ENCODE measurements at regions not wholly inside any gene's neighbourhood (a gene's known extent, or its start where the extent isn't known, plus 50 kb on each side); places are given as distances from the start of the nearest gene placed in this dataset.
"Not testable (repeated sequence)": the region's sequence is repeated elsewhere in the genome, so short reads cannot be mapped to it uniquely, and the experiment has no call there.

DNA sequence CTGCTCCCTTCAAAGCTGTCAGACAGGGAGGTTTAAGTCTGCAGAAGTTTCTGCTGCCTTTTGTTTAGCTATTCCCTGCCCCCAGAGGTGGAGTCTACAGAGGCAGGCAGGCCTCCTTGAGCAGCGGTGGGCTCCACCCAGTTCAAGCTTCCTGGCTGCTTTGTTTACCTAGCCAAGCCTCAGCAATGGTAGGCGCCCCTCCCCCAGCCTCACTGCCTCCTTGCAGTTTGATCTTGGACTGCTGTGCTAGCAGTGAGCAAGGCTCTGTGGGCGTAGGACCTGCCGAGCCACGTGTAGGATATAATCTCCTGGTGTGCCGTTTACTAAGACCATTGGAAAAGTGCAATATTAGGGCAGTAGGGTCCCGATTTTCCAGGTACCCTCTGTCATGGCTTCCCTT, 707.1 kb upstream of the POM121L12 start:
- DNase-seq, result not testable (repeated sequence)

DNA sequence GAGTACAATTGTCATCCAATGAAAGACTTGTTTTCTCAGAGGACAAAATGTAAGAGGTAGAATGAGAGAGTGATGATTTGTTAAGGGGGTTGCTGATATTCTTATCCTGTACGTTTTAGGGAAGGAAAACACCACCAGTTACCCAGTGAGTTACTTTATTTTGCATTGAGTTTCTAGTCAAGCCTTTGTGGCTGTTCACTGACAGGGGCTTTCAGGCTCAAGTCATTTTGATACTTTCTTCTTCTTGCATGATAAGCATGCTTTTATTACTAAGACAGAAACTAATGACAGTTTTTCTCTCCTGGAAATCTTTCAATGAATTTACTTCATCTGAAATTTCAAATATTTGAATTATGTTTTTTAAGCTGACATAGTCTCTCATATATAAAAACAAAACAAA, 710.2 kb upstream of the POM121L12 start:
- DNase-seq, result no peak

DNA sequence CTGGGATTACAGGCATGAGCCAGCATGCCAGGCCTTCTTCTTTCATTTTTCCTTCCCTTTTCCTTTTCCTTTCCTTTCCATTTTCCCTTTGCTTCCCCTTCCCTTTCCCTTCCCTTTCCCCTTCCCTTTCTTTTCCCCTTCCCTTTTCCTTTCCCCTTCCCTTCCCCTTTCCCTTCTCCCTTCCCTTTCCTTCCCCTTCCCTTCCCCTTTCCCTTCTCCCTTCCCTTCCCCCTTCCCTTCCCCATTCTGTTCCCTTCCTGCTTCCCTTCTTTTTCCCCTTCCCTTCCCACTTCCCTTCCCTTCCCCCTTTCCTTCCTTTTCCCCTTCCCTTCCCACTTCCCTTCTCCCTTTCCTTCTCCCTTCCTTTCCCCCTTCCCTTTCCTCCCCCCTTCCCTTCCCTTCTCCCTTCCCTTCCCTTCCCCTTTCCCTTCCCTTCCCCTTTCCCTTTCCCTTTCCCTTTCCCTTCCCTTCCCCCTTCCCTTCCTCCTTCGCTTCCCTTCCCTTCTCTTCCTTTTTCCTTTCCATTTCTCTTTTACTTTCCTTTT, 712.2 kb upstream of the POM121L12 start:
- no peak for DNase-seq

DNA sequence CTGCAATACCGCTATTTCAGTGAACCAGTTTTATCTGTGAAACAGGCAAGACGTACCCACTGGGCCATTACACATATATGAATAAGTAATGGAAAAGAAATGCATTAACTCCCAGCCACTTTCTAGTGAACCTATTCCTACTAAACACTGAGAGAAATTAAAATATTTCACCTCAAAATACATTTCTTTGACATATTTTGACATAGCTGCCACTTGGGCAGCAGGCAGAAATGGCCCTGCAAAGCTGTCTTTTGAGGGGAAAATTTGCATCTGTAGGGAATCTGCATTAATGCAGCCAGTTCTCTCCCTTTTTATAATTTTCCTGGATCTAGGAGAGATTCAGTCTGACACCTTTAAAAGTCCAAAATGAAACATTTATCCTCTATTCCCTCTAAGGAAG, 714.8 kb upstream of the POM121L12 start:
- DNase-seq, result no peak

DNA sequence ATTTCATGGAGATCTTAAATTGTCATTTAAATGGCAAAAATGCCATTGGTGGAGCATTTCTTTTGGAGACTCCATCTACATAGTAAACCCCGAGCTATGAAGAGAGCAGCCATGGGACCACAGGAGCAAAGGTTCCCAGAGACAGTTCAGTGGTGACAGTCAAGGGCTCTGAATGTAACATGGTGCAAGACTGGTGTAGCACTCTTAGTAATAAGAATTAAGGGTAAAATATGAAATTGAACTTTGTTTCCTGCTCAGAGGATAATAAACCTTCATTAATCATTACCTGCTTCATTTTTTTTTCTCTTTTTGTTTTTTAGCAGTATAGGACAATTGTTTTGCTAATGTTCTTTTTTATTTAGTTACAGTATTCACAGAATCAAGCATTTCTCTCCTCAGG, 717.5 kb upstream of the POM121L12 start:
- DNase-seq, result no peak

DNA sequence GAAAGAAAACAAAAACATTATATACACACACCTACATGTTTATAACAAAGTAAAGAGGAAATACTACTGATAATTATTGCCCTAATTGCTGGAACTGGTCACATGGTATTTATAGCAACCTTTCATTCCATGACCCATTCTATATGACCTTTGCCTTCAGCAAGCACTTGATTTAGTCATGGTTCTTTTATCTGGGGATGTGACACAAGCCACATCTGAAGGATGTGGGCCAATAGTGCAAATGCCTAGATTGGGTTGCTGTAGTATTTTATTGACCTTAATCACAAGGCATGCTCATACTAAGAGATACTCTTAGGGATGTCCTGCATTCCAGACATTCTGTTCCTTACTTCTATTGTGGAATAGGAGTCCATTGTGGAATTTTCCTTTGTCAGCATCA, 723.5 kb upstream of the POM121L12 start:
- no peak for DNase-seq

DNA sequence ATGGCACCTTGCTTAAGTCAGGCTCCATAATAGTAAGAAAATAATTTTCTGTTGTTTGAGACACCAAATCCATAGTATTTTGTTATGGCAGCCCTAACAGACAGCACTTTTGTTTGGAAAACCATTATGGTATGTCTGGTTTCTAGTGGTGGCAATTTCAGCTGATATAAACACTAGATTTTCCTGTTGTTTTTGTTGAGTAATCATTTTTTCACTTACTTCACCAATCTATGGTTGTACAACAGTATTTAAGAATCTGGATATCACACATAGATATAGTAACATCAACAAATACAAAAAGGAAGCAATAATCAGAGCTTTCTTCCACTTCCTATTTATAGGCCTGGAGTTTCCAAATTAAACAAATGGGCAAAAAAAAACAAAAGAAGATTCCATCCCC, 725.8 kb upstream of the POM121L12 start:
- DNase-seq, result no peak

DNA sequence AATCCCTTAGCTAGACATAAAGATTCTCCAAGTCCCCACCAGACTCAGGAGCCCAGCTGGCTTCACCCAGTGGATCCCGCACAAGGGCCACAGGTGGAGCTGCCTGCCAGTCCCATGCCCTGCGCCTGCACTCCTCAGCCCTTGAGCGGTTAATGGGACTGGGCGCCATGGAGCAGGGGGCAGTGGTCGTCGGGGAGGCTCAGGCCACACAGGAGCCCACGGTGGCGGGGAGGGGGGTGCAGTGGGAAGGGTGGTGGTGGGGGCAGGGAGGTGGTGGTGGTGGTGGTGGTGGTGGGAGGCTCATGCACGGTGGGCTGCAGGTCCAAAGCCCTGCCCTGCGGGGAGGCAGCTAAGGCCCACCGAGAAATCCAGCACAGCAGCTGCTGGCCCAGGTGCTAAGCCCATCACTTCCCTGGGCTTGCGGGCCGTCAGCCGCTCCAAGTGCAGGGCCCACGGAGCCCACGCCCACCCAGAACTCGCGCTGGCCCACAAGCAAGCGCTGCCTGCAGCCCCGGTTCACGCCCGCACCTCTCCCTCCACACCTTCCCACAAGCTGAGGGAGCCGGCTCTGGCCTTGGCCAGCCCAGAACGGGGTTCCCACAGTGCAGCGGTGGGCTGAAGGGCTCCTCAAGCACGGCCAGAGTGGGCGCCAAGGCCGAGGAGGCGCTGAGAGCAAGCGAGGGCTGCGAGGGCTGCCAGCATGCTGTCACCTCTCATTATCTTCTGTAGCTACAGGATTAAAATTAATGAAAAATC, 732.5 kb upstream of the POM121L12 start:
- DNase-seq, result no peak

DNA sequence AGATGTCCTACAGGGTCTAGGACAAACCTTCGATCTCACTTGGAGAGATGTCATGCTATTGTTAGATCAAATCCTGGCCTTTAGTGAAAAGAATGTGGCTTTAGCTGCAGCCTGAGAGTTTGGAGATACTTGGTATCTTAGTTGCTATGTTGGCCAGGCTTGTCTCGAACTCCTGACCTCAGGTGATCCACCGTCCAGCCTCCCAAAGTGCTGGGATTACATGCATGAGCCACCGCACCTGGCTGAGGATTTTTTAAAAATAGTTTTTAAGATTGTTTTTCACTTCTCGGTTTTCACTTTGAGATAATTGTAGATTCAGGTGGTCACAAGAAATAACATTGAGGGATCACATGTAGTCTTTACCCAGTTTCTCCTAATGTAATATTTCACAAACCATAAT, 738.3 kb upstream of the POM121L12 start:
- no peak for DNase-seq

DNA sequence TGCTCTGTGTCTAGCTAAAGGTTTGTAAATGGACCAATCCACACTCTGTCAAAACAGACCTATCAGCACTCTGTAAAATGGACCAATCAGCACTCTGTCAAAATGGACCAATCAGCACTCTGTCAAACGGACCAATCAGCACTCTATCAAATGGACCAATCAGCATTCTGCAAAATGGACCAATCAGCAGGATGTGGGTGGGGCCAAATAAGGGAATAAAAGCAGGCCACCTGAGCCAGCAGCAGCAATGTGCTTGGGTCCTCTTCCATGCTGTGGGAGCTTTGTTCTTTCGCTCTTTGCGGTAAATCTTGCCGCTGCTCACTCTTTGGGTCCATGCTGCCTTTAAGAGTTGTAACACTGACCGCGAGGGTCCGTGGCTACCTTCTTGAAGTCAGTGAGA, 740.5 kb upstream of the POM121L12 start:
- no peak for DNase-seq

DNA sequence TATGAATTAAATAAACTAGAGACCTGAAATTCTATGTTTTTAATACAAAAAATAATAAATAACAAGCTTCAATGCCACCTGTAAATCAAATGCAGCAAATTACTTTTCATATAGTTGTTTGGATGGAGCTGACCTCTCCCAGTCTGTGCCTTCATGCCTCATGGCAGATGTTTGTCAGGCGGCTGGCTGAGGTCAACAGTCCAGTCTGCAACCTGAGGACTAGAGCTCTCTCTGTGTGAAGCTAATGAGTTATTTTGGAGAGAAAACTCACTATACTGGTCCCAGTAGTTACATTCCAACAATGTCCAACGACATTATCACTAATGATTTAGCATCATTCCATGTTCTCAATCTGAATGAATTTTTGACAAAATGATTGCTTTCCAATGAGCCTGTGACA, 746.2 kb upstream of the POM121L12 start:
- no peak for DNase-seq

DNA sequence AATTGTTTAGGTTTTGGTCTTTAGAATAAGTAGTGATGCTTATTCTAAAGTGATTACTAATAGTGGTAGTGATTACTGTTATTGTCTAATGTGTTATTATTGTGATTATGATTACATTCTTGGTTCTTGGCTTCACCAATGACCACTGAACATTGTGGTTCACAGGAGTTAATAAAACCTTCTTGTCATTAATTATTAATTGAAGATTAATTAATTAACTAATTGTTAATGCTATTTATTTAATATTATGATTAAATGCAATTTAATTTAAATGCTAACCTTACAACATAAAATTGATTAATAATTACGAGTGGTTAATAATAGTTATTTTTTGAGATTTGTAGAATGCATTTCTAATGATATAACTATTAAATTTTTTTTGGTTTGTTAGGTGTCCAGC, 747.7 kb upstream of the POM121L12 start:
- DNase-seq, result no peak

DNA sequence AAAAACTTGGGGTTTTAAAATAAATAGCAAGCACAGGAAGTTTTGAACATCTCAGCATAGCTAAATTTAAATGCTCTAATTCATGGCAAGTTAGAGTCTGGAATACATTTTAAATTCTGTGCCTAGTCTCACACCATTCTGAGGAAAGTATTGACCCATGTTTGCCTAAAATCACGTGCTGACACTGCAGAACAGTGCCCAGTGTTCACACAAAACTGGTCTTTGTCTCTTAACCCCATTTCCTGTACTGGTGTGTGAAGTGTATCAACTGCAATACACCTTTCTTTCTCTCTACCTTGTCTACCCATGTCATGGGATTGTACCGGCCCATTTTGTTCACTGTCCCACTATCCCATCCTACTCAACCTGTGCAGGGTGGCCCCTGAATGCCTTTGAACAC, 749.7 kb upstream of the POM121L12 start:
- no peak for DNase-seq

DNA sequence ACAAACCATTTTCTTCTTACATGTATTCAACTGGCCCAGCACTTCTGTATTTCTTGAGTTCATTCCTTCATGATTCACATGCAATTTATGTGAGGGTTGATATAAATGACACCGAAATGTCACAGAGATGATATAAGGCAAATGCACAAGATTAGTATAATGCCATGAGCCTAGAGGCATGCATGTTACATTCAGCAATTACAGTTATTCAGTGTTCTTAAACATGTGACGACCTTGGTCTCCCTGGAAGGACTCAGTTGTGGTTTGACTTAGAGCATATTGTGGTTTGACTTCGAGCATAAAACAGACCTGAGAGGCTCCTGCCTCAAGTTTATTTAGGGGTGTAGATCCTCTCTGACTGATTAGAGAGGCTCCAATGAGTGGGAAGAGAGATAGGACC, 752.1 kb upstream of the POM121L12 start:
- no peak for DNase-seq

DNA sequence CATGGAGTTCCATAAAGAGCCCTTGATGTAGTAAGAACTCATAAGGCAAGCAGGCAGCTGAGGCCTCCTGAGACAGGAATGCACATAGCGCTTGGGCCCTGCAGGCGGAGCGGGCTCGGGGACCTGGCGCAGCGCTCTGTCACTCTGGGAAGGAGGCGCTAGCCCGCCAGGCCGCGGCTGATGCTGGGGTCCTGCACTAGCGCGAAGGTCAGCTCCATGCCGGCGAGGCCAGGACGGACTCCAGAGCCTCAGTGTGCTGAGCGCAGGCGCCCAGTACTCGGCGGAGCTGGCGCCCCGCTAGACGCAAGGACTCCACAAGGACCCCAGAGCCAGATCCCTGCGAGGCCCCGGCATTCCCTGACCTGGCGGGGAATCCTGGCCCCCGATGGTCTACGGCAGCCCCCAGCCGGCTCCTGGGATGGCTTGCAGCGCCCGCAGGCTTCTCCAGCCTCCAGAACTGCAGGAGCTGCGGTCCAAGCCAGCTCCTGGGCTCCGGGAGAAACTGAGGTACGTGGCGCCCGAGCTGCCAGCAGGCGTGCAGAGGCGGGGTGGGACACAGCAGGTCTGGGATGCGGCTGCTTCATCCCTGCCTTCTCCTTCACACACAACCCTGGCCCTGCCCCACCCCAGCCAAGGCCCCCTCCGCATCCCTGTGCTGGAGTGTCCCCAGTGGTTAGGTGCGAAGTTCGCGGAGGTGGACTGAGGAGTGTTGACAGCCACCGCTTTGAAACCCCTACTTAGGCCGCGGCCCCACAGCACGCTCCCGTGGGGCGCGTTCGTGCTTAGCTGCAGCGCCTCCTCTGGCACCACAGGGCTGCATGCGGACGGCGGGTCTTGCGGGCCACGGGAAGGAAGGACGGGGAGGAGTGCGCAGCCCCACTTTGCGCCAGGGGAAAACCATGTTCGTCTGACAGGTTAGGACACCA, 761.5 kb upstream of the POM121L12 start:
- DNase-seq, result no peak

DNA sequence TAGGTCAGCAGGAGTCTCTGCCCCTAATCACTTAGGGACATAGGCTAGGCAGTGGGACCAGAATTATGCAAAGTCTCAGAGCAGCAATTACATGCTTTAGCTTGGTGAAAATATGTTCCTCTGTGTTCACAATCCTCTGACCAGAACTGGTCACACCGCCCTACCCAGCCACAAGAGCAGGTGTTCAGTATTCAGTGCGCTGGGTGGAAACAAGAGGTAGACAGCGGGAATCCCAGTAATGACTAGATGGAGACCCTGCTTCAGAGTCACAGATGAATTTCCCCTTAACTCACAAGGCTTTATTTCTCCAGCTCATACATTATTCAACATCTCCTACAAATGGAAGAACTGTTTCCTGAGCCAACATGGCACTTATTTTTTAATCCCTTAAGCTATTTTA, 763.7 kb upstream of the POM121L12 start:
- no peak for DNase-seq

DNA sequence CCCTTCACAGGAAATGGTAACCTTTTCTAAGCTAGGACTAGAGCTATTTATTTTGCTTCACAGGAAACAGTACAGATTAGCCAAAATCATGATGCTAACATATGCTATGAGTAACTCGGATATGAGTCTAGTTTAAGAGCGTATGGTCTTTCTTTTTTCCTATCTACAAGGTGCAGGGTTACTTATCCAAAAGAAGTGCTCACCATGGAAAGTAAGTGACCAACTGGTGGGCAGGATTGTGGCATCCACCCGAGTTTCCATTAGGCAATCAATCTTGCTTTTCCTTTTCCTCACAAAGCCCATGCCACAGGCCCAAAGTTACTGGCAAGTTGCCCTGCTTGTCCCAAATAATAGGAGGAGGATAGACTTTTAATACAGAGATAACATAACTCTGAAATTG, 765.1 kb upstream of the POM121L12 start:
- no peak for DNase-seq

DNA sequence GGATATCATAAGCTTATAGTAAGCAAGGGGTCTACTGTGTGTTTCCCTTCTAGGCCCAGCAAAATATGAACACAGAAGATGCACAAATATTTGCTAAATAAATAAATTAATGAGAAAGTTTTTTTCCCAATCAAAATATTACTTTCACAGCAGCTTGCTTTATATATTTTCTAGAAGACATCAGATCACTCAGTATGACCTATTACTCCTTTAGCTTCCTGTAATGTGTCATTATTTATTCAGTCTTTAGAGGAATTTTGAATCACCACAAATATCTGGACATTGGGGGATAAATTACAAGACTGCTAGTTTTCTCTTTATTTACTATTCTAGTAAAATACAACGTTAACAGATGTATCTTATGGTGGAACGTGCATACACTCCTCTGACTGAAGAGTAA, 765.8 kb upstream of the POM121L12 start:
- DNase-seq, result no peak

DNA sequence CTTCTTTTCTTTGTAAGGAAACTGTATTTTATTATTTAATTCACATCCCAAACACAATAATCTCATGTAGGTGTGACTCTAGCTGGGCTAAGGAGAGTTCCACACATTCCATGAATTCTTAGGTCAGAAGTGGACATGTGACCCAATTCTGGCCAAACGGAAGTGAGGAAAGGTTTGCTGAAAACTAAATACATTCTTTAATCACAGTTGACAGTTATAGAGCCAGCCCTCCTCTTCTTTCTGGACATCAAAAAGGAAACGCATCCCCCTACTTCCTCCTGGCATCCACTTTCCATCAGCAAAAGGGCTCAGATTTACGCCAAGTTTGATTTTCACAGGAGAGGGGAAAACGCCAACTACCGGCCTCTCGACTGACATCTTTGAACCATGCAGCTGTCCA, 774.4 kb upstream of the POM121L12 start:
- no peak for DNase-seq

DNA sequence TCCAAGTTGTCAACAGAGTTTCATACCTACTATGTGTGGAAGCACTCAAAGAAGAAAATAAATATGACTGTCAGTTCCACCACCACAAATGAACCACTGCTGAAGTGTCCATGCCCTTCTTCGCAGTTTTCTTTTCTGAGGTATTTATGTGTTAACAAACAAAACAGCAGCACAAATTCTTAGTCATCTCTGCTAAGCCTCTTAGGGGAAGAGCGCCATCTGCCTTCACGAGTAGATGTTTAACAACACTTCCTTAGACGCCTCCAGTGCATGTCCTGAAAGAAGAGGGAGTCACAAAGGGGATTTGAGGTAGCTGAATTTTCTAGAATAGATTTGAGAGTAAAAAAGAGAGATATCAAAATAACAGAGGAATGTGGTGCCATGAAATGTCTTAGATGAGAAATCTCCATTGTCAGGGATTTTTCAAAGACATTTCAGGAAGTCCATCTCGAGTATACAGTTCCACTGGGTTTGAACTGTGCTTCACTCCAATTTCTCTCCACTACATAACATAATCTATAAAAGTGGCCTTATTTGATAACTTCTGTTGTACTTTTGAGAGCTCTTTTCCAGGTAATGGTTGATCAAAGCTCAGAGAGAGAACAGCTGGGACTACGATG, 775.3 kb upstream of the POM121L12 start:
- DNase-seq, result no peak

DNA sequence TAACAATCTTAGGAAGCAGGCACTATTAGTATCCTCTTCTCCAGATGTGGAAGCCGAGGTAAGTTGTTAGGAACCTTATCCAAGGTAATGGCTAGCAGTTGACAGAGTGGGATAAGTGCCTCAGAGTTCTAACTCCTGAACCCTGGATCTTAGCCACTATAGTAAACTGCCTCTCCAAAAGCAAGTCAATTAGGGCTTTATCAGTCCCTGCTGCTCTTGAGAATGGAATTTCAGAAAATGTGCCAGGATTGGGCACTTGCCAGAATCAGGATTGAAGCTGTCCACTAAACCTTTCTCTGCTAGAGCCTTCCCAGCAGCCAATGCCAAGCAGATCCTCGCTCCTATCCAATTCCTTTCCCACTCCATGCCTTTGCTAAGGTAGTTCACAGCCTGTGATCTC, 777.5 kb upstream of the POM121L12 start:
- DNase-seq, result no peak

DNA sequence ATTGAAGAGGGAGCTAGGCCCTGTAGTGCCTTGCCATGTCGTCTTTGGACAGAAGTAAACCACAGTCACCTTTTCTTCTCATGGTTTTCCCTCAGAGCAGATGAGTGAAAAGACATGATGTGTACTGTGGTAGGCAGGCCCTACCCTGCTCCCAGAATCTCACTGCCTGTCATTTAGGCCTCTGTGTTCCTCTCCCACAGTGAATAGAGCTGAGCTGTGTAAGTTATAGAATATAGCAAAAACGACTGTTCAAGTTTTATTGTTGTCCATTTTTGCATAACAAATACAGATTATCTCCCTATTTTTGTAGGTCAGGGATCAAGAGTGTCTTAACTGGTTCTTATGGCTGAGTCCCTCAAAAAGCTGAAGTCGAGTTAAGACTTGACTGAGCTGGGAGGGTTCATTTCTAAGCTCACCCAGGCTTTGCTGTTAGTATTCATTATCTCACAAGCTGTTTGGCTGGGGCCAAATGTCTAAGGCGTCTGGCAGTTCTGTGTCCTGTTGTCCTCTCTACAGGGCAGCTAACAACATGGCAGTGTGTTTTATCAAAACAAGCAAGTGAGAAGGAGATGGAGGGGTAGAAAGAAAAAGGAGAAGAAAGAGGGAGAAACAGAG, 780.9 kb upstream of the POM121L12 start:
- no peak for DNase-seq

DNA sequence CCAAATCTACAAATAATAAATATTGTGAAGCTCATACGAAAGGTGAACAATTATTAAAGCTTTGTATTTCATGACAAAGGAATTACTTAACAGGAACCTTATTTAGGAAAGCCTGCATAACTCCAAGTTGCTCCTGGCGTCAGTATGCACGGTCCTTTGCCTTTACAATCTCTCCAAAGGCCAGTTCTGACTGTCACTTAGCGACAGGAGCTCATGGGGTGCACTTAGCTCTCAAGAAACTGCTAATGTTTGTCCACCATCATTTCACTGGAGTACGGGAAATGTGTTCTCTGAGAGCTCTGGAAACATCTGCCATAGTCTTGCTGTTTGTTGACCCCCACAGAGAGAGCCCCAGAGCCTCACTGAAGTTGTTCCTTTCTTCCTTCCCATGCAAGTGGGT, 781.5 kb upstream of the POM121L12 start:
- no peak for DNase-seq

Data from CD4-positive, alpha-beta T cell treated with Interferon alpha-2 for 1 hour (primary cell).